HepG2 (cell line): ENCODE measurements at regions not wholly inside any gene's neighbourhood (a gene's known extent, or its start where the extent isn't known, plus 50 kb on each side); places are given as distances from the start of the nearest gene placed in this dataset.

Source experiments
- ARNT2 ChIP-seq: sonication (generic); formaldehyde crosslinking; IDR thresholded peaks from 2 replicates; pipeline ENCODE4 v1.8.0; 2022; ENCODE audit warnings: mild to moderate bottlenecking, low read depth, missing genetic modification reagents, moderate library complexity
- CAMTA2 ChIP-seq: sonication (generic); formaldehyde crosslinking; IDR thresholded peaks from 2 replicates; pipeline ENCODE4 v1.4.0; 2020; ENCODE audit warnings: mild to moderate bottlenecking, missing genetic modification reagents, borderline replicate concordance
- HDAC2 ChIP-seq: sonication (generic); formaldehyde crosslinking; IDR thresholded peaks from 2 replicates; pipeline ENCODE4 v1.4.0; 2020; ENCODE audit warnings: missing genetic modification reagents
- HIVEP1 ChIP-seq: sonication (generic); formaldehyde crosslinking; IDR thresholded peaks from 2 replicates; pipeline ENCODE4 v1.4.0; 2020; ENCODE audit warnings: mild to moderate bottlenecking, missing genetic modification reagents
- NR3C1 ChIP-seq: sonication (generic); formaldehyde crosslinking; IDR thresholded peaks from 2 replicates; pipeline ENCODE4 v1.4.0; 2020; ENCODE audit warnings: missing genetic modification reagents
- POLR2A ChIP-seq, 2 experiments: IDR thresholded peaks; 2 replicates each; pipeline ENCODE4 v1.6.1; 2011; ENCODE audit warnings: low read depth in 2 of 2, low read length in 2 of 2, mild to moderate bottlenecking in 1 of 2, moderate library complexity in 1 of 2; ENCODE audit not compliant: insufficient read depth in 1 of 2
- POLR2AphosphoS2 ChIP-seq: IDR thresholded peaks from 2 replicates; pipeline ENCODE4 v1.6.1; 2011; ENCODE audit warnings: low read depth, low read length, improper control_type of control experiment
- TBL1XR1 ChIP-seq: fragments of 150-350 bp; IDR thresholded peaks from 2 replicates; pipeline ENCODE4 v1.6.1; 2014; ENCODE audit warnings: borderline replicate concordance, low read length; ENCODE audit not compliant: partially characterized antibody
- TF ChIP-seq, protein P1 (sequence below), 2 experiments: IDR thresholded peaks; 2 replicates each; pipeline ENCODE4 v1.6.1; 2011 to 2012; ENCODE audit warnings: low read length in 2 of 2, borderline replicate concordance in 1 of 2, low read depth in 1 of 2, mild to moderate bottlenecking in 1 of 2, moderate library complexity in 1 of 2
- TF ChIP-seq, protein P2 (sequence below): IDR thresholded peaks from 2 replicates; pipeline ENCODE4 v1.6.1; 2016

DNA sequence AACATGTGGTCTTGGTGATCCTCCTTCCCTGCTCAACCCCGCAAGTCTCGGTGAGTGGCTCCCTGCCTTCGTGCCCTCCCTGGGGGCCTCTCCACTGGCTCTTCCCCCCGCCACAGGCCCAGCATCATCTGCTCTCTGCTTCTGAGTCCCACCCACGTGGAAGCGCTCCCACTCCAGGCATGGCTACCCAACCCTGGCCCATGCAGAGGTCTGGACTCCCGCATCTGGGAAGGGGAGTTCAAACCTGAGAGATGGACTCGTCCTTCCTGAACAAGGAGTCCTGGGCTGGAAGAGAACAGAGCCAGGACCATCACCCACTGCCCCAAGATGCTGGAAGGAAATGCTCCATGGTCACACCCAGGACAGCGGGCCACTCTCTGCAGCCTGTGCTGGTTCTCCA lies 90.8 kb downstream of the DHCR7 start:
- no peak for TF ChIP-seq CAMTA2 (CRISPR knock-in tag)
- TF ChIP-seq POLR2AphosphoS2 = no peak
- TF ChIP-seq HIVEP1 (CRISPR knock-in tag) = no peak
- no peak for TF ChIP-seq POLR2A (IDR thresholded peaks at IDR 0.05; ENCODE audit: insufficient read depth in 1 of 2, low read depth in 2 of 2, low read length in 2 of 2)
- TF ChIP-seq, protein P1, sequence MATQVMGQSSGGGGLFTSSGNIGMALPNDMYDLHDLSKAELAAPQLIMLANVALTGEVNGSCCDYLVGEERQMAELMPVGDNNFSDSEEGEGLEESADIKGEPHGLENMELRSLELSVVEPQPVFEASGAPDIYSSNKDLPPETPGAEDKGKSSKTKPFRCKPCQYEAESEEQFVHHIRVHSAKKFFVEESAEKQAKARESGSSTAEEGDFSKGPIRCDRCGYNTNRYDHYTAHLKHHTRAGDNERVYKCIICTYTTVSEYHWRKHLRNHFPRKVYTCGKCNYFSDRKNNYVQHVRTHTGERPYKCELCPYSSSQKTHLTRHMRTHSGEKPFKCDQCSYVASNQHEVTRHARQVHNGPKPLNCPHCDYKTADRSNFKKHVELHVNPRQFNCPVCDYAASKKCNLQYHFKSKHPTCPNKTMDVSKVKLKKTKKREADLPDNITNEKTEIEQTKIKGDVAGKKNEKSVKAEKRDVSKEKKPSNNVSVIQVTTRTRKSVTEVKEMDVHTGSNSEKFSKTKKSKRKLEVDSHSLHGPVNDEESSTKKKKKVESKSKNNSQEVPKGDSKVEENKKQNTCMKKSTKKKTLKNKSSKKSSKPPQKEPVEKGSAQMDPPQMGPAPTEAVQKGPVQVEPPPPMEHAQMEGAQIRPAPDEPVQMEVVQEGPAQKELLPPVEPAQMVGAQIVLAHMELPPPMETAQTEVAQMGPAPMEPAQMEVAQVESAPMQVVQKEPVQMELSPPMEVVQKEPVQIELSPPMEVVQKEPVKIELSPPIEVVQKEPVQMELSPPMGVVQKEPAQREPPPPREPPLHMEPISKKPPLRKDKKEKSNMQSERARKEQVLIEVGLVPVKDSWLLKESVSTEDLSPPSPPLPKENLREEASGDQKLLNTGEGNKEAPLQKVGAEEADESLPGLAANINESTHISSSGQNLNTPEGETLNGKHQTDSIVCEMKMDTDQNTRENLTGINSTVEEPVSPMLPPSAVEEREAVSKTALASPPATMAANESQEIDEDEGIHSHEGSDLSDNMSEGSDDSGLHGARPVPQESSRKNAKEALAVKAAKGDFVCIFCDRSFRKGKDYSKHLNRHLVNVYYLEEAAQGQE (IDR thresholded peaks at IDR 0.05; ENCODE audit: borderline replicate concordance in 1 of 2, low read depth in 1 of 2, low read length in 2 of 2) = no peak
- TF ChIP-seq ARNT2 (CRISPR knock-in tag) = no peak
- TF ChIP-seq NR3C1 (CRISPR knock-in tag) = no peak
- TF ChIP-seq, protein P2, sequence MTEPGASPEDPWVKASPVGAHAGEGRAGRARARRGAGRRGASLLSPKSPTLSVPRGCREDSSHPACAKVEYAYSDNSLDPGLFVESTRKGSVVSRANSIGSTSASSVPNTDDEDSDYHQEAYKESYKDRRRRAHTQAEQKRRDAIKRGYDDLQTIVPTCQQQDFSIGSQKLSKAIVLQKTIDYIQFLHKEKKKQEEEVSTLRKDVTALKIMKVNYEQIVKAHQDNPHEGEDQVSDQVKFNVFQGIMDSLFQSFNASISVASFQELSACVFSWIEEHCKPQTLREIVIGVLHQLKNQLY (CRISPR knock-in tag) = no peak
- no peak for TF ChIP-seq HDAC2 (CRISPR knock-in tag)
- TF ChIP-seq TBL1XR1 = no peak
